Peyer's patch (tissue), 4 donors: ENCODE measurements at regions not wholly inside any gene's neighbourhood (a gene's known extent, or its start where the extent isn't known, plus 50 kb on each side); places are given as distances from the start of the nearest gene placed in this dataset.
A peak's percentile ranks its signal among the peaks of the same experiment; 100 is the strongest.
"Not testable (repeated sequence)": the region's sequence is repeated elsewhere in the genome, so short reads cannot be mapped to it uniquely, and the experiment has no call there.

ENCODE experiments used
- DNase-seq, 3 donors: peaks; one replicate each; pipeline ENCODE4 v3.0.0-alpha.2; 2017 to 2019
- H3K27ac ChIP-seq, 4 donors: fragments of 200-600 bp; sonication (generic); one replicate each; pipeline ENCODE4 v1.5.1; 2016 to 2019
- H3K27me3 ChIP-seq, 2 donors: fragments of 200-600 bp; sonication (generic); one replicate each; pipeline ENCODE4 v1.5.1; 2019
- H3K36me3 ChIP-seq, 3 donors: fragments of 200-600 bp; sonication (generic); one replicate each; pipeline ENCODE4 v1.5.1; 2016 to 2019
- H3K4me1 ChIP-seq, 4 donors: fragments of 200-600 bp; sonication (generic); one replicate each; pipeline ENCODE4 v1.5.1; 2016 to 2019
- H3K4me3 ChIP-seq, 4 donors: fragments of 200-600 bp; sonication (generic); 1 replicate in 3 of 4; 2 replicates in 1 of 4; pipeline ENCODE4 v1.5.1; 2016 to 2019; ENCODE audit warnings: mild to moderate bottlenecking in 1 of 4
- H3K9me3 ChIP-seq, 4 donors: fragments of 200-600 bp; sonication (generic); one replicate each; pipeline ENCODE4 v1.5.1; 2016 to 2019; ENCODE audit warnings: mild to moderate bottlenecking in 1 of 4
- POLR2A ChIP-seq, 2 donors: fragments of 450-650 bp; IDR thresholded peaks; one replicate each; pipeline ENCODE4 v1.5.1; 2017; ENCODE audit warnings: antibody characterized with exemption in 2 of 2, mild to moderate bottlenecking in 2 of 2, moderate library complexity in 2 of 2
- TF ChIP-seq, protein P1 (sequence below), 6 experiments: fragments of 450-650 bp in 4 of 6; fragments of 200-600 bp in 2 of 6; sonication (generic) in 1 of 6; IDR thresholded peaks; one replicate each; pipeline ENCODE4 v1.5.1; 2017 to 2019; ENCODE audit warnings: antibody characterized with exemption in 6 of 6, mild to moderate bottlenecking in 3 of 6, moderate library complexity in 1 of 6

DNA sequence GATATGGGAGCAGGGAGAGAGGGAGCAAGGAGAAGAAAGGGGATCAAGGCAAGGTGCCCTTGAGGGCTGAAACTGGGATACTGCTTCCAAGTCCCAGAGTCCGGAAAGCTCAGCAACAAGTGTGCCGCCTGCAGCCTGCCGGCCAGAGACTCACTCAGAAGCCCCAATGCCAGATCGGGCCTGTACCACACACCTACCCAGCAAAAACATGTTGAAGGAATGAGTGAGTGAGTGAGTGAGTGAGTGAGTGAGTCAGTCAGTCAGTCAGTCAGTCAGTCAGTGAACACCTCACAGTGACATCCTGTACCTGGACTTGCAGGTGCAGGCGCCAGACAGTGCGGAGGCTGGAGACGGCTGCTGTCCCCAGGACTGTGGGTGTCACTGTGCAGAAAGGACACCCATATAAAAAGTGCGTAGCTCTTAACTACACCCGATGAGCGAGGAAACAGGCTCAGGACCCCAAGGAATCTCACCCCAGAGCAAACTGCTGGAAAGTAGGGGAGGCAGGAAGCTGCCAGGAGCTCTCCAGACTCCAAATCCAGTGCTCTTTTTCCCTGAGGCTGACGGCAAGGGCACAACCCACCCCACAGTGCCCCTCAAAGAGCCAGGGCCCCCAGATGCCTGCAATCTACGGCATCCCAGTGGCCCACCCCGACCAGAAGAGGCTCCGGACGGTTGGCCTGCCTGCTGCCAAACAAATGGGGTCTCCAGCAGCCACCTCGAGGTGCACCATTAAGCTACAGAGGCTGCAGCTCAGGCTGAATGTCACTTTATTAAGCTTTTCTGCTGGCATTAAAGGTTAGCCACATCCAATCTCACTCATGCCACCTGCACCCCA, 261.7 kb downstream of the NPHP4 start:
- Histone ChIP-seq H3K36me3 (no peaks in the 10 kb centered on the region), H3K4me1 (no peaks in the 10 kb centered on the region), H3K9me3 (no peaks in the 10 kb centered on the region), H3K4me3 (no peak overlapping the region), H3K27me3 (no peaks in the 10 kb centered on the region), H3K27ac (no peak overlapping the region)
- DNase-seq: peak in 1 of 3 donors; percentile 34
- TF ChIP-seq, protein P1, sequence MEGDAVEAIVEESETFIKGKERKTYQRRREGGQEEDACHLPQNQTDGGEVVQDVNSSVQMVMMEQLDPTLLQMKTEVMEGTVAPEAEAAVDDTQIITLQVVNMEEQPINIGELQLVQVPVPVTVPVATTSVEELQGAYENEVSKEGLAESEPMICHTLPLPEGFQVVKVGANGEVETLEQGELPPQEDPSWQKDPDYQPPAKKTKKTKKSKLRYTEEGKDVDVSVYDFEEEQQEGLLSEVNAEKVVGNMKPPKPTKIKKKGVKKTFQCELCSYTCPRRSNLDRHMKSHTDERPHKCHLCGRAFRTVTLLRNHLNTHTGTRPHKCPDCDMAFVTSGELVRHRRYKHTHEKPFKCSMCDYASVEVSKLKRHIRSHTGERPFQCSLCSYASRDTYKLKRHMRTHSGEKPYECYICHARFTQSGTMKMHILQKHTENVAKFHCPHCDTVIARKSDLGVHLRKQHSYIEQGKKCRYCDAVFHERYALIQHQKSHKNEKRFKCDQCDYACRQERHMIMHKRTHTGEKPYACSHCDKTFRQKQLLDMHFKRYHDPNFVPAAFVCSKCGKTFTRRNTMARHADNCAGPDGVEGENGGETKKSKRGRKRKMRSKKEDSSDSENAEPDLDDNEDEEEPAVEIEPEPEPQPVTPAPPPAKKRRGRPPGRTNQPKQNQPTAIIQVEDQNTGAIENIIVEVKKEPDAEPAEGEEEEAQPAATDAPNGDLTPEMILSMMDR (IDR thresholded peaks at IDR 0.05): no peak
- no peak for TF ChIP-seq POLR2A (IDR thresholded peaks at IDR 0.05)

DNA sequence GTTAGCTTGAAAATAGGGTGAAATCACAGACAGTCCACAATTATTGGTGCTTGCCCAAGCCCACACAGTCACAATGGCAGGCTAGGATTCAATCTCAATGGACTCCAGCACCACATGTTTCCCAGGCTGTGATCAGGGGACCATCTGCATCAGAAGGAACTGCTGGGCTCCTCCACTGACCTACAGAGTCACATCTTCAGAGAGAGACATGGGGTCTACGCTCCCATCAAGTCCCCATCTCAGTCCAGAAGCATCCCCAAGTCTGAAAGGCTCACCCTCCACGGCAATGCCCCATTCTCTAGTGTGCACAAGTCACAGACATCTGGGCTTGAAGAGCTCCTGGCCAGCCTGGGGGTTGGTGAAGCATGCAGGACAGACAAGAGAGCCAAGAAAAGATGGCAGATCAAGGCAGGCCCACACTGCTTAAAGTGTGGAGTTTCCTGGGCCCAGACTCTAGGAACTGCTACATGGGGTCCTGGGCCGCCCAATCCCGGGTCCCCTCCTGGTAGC, 262.5 kb downstream of the NPHP4 start:
- Histone ChIP-seq H3K27me3 (no peaks in the 10 kb centered on the region), H3K4me3 (no peak overlapping the region), H3K9me3 (no peaks in the 10 kb centered on the region), H3K4me1 (no peaks in the 10 kb centered on the region), H3K36me3 (no peaks in the 10 kb centered on the region), H3K27ac (no peak overlapping the region)
- DNase-seq: peak in 1 of 3 donors; percentile 14
- TF ChIP-seq, protein P1 (IDR thresholded peaks at IDR 0.05): no peak
- TF ChIP-seq POLR2A (IDR thresholded peaks at IDR 0.05): no peak

DNA sequence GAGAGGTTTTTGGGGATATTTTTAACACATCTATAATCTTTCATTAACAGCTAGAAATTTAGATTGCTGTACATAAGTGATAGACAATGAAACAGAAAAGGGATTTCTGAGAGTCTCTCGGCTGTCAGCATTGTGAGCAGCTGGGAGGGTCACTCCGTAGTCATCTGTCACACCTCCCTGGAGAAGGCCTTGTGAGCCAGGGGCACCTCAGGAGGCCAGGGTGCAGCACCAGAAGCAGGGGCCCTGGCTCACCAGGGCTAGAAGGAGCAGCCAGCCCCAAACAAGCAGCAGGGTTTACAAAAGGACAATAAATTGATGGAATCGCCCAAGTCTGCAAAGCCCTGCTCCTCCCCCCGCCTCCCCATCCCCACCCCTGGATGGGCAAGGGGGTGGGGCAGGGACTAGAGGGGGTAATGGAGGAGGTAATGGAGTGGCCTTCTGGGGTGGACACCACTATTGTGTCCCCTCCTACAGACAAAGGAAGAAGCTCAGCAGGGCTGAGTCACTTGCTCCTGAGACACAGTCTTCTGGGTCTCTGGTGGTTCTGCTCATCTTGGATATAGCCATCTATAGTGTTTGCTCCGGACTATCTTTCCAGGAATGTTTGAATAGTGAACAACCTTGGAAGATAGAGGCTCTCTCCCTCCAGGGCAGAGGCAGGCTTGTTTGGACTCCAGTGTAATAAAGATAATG, 263.4 kb downstream of the NPHP4 start:
- H3K9me3 ChIP-seq: no peaks in the 10 kb centered on the region
- H3K4me1 ChIP-seq: no peaks in the 10 kb centered on the region
- DNase-seq: peak in 1 of 3 donors; percentile 26
- TF ChIP-seq POLR2A (IDR thresholded peaks at IDR 0.05): no peak
- TF ChIP-seq, protein P1 (IDR thresholded peaks at IDR 0.05): no peak
- no peaks in the 10 kb centered on the region for H3K36me3 ChIP-seq
- no peak overlapping the region for H3K4me3 ChIP-seq
- no peak overlapping the region for H3K27ac ChIP-seq
- H3K27me3 ChIP-seq: no peaks in the 10 kb centered on the region

DNA sequence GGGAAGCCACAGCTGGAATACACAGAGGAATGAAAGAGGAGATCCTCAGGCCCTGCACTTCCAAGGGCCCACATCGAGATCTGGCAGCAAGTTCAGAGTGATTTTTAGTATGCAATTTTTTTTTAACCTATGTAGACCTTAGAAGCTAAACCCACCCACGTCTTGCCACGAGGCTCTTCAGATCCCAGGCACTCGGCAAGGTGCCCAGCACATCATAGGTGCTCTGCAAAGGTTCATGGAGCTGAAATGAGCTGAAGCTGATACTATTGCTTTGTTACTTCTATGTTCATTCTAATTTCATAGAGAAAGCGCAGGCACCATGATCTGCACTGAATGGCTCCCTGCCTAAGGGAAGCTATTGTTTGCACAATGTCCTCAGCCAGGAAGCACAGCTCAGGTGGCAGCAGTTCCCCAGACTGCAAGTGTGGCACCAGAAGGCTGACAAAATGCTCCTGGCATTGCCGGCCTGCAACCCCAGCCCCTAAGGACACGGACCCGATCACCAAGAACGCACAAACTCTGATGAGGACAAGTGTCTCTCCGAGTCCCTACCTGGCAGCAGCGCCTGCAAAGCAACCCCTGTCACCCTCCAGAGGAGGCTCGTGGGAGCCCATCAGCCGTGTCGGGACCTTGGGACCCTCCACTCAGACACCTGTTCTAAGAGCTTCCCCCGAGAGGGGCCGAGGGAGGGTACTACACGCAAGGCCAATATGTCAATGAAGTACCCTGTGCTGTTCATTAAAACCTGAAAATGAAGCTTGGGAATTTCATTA, 264.2 kb downstream of the NPHP4 start:
- H3K4me3 ChIP-seq: no peak overlapping the region
- no peaks in the 10 kb centered on the region for H3K36me3 ChIP-seq
- H3K27me3 ChIP-seq: no peaks in the 10 kb centered on the region
- no peaks in the 10 kb centered on the region for H3K9me3 ChIP-seq
- DNase-seq: peak in 1 of 3 donors; percentile 15
- TF ChIP-seq POLR2A (IDR thresholded peaks at IDR 0.05): no peak
- TF ChIP-seq, protein P1 (IDR thresholded peaks at IDR 0.05): no peak
- H3K27ac ChIP-seq: no peak overlapping the region
- no peaks in the 10 kb centered on the region for H3K4me1 ChIP-seq

DNA sequence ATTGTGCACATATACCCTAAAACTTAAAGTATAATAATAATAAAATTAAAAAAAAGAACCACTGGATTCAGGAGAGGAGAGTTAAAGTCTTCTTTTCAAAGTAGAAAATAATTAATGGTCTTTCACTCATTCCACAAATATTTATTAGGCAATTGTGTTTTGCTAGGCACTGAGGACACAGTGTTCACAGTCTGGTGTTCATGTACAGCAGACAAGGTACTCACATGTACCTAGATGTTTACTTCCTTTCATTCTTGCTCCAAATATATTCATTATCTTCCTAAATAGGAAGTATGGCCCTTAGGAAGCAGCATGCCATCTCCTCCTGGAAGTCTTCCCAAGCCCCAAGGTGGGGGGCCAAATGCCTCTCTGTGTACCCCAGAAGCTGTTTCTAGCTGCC, 265.0 kb downstream of the NPHP4 start:
- DNase-seq: peak in 1 of 3 donors; percentile 8
- Histone ChIP-seq H3K4me3 (no peak overlapping the region), H3K36me3 (no peaks in the 10 kb centered on the region), H3K27me3 (no peaks in the 10 kb centered on the region), H3K4me1 (no peaks in the 10 kb centered on the region), H3K27ac (no peak overlapping the region), H3K9me3 (no peaks in the 10 kb centered on the region)
- TF ChIP-seq POLR2A (IDR thresholded peaks at IDR 0.05): no peak
- TF ChIP-seq, protein P1 (IDR thresholded peaks at IDR 0.05): no peak

DNA sequence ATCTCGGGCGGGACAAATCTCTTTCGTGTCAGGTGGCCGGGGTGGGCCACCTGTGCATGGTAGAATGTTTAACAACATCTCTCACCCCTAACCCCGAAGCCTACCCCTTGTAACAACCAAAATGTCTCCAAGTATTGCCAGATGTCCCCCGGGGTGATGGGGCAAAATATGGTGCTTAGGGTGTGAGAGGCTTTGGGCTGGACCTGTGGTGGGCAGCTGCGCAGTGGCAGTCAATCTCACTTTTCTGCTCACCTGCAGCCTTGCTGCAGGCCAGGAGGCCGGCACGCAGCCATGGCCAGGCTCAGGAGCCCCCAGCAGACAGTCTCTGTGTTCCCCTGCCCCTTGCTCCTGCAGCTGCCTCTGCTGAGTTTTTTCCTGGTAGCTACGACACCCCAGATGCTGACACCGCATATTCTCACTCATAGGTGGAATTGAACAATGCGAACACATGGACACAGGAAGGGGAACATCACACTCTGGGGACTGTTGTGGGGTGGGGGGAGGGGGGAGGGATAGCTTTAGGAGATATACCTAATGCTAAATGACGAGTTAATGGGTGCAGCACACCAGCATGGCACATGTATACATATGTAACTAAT, 265.5 kb downstream of the NPHP4 start:
- H3K27ac ChIP-seq, H3K9me3 ChIP-seq, DNase-seq, H3K36me3 ChIP-seq, H3K4me3 ChIP-seq, H3K4me1 ChIP-seq, H3K27me3 ChIP-seq: not testable (repeated sequence)
